SKM-1 (cell line): ENCODE measurements at regions not wholly inside any gene's neighbourhood (a gene's known extent, or its start where the extent isn't known, plus 50 kb on each side); places are given as distances from the start of the nearest gene placed in this dataset.
A peak's percentile ranks its signal among the peaks of the same experiment; 100 is the strongest.
"Not testable (repeated sequence)": the region's sequence is repeated elsewhere in the genome, so short reads cannot be mapped to it uniquely, and the experiment has no call there.

Experiments
- DNase-seq: peaks from one replicate; lab custom pipeline; 2025; ENCODE audit not compliant: unreplicated experiment; lab: John Stamatoyannopoulos, UW

DNA sequence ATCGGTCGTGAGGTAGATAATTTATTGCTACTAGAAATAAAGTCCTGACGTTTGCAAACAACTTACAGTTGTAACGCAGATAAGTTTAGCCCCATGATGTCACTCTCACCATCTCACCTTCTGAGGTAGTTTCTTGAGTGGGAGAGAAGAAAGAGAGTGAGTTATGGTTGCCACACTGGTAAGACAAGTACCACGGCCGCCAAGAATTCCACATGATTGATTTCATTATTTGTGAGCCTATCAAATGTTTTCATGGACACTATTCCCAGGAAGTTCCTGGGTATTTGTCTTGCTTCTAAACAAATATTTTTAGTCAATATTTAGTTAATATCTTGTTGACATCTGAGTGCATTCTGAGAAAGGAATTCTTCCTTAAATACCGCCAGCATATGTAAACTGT is 339.4 kb upstream of the KIAA1217 start:
- DNase-seq: no peak

GRCh38 chr10:23869996-23870395 is 338.9 kb upstream of the KIAA1217 start:
- no peak for DNase-seq

- peak; percentile 23 for DNase-seq
Measured at GRCh38 chr10:23870651-23871610, 338.0 kb upstream of the KIAA1217 start.

DNA sequence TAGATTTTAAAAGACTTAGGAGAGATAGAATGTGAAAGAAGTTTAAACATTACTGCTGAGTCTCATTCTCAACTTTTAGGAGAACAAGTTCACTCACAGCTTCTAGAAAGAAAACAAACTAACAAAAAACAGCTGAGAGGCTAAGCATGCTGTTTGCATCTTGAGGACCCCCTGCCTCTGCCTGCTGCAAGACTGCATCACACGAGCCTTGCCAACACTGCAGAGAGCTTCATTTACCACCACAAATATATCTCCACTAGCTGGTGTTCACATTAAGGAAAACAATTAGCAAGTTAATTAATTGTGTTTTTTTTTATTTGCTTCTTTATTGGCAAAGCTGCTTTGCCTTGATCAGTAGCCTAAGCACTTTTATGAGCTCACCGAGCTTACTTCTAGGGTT is 336.6 kb upstream of the KIAA1217 start:
- no peak for DNase-seq

- DNase-seq: no peak
Measured at GRCh38 chr10:23877791-23878320, 331.1 kb upstream of the KIAA1217 start.

GRCh38 chr10:23884670-23885069 is 324.3 kb upstream of the KIAA1217 start:
- no peak for DNase-seq

- DNase-seq: no peak
Measured at GRCh38 chr10:23885853-23886252, 323.1 kb upstream of the KIAA1217 start.

- no peak for DNase-seq
Measured at GRCh38 chr10:23886355-23886754, 322.6 kb upstream of the KIAA1217 start.

GRCh38 chr10:23891301-23891700 is 317.6 kb upstream of the KIAA1217 start:
- DNase-seq: no peak

- DNase-seq: no peak
Measured at GRCh38 chr10:23892296-23892695, 316.6 kb upstream of the KIAA1217 start.

- DNase-seq: no peak
Measured at GRCh38 chr10:23897267-23897666, 311.7 kb upstream of the KIAA1217 start.

DNA sequence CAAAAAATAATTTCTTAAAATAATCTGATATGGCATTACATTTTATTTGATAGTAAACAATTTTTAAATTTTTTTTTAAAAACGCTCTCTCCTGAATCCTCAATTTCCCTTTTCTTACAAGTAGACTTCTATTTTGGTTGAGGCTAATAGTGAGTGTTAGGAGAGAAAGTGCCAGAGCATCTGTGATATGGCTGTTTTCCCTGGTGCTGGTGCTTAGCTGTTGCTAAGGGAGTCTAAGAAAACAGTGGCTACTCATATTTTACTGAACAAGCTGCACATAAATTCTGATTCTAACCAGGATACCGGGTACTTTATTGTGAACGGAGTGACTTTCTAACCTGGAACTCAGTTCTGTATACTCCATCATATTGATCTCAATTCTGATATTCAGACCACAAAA is 311.1 kb upstream of the KIAA1217 start:
- no peak for DNase-seq

DNA sequence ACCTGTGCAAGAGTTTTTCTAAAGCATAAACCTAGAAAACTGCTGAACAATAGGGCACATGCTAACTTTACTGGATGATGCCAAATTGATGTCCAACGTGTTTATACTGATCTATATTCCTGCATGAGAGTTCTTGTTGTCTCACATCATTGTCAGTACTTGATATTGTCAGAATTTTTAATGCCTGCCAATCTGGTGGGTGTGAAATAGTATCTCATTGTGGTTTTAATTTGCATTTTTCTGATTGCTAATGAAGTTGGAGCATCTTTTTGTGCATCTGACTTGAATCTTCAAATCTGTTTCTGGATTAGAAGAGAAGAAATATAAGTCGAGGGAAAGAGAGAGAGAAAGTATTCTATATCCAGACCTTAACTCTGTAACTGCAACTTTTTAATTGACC is 309.8 kb upstream of the KIAA1217 start:
- no peak for DNase-seq

DNA sequence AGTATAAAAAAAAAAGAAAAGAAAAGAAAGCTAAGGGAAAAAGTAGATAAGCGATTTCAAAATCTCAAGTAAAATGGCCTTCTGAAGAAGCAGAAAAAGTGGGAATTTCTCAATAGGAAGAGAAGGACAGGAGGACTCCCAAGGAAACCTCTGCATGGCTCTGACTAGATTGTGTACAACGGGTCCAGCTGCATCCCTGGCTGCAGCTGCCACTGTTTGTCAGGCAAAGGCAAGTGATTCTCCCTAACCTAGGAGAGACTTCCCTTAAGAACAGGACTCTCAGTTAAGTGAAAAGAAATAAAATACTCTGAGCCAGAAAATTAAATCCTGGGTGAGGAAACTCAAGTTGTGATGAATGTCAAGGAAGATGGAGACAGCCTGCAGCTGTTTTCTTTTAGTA is 298.6 kb upstream of the KIAA1217 start:
- DNase-seq: no peak

DNA sequence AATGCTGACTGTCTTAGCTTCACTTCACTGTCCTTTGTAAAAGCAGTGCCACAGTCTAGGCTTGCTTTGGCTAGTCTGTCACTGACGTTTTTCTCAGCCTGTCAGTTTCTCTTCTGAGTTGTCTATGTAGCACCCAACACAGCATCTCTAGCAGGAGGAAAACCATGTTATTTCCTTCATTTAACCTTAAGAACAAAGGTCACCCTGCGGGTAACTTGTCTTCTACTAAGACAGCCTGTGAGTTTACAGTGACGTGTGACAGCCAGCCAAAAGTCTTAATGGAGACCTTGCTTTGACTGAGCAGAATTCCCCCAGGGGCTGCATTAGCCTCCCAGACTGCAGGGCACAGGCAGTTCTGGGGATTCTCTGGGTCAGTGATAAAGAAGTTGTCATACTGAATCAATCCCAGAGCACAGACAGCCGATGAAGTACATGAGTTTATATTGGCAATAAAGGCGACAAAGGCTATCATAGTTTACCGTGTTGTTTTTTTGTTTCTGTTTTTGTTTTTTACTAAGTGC is 296.0 kb upstream of the KIAA1217 start:
- no peak for DNase-seq

DNA sequence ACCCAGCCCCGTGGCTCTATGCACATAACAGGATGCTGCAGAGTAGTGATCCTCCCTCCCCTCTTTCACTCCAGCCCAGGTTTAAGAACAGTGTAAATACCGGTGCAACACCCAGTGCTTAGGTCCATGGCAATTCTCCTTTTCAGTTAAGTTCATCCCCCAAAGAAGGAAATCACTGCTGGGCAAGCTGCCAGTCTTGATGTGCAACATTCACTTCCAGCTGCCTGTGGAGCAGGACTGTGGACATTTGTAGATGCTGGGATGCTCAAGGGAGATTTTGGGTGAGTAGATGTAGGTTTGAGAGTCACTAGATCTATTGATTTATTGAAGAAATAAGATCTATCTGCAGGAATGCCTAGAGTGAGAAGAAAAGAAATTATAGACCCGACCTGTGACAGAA is 294.3 kb upstream of the KIAA1217 start:
- no peak for DNase-seq

DNA sequence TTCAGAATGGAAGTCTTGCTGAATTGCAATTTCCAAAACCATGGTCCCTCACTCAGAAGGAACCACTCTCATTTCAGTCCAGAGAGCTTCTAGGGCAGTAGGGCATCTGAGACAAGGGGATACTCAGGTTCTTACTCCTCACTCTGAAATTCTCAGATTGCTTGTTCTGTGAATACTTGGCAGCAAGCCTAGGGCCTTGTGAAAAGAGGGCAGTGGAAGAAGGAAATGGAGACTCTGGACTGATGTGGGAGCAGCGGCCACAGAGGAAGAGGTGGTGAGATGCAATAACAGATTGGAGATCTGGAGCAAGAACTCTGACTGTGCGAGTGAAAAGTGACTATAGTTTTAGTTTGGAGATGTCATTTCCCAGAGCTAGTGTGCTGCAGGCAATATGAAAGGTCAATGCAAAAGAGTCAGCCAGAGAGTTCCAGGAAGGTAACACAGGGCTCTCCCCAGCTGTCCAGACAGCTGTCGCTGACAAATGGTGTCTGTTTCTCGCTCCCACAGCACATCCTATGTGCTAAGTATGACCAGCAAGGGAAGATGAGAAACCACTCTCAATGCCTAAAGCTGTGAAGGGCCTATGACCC is 291.6 kb upstream of the KIAA1217 start:
- no peak for DNase-seq

DNA sequence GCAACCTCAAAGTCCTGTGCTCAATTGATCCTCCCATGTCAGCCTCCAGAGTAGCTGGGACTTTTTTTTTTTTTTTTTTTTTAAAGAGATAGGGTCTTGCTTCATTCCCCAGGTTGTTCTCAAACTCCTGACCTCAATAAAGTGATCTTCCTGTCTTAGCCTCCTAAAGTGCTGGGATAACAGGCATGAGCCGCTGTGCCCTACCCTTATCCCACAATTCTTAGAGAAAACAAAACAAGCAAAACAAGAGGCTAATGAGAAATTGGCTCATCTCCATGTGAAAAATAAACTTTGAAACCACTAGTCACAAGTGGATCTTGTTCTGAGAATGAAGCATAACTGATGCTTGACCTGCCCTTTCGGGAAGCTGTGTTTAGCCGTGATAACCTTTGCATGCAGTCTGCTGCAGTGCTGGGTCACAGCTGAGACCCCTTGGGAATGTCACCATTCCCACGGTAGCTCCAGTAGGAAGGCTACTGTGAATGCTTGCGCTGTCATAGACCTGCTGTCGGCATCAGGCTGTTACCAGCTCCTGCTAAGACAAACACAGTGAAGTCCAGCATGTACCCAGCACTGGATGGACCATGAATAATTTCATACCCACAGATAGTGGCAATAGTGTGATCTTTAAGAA is 290.7 kb upstream of the KIAA1217 start:
- no peak for DNase-seq

DNA sequence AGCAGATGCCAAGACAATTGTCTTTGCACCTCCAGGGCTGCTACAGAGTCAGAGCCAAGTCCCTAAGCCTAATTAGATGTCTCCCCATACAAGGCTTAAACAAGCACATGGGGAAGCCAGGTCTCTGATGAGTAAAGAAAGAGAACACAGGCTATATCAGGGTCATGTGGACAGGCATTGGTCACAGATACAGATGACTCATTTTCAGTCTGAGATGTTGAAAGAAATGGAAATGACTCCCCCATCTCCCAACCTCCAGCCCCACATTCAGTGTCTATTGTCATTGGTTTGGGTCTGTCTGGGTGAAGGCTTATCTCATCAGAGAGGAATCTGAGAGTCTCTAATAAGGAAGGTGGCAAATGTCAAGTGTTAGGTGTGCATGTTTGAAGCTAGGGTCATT is 290.1 kb upstream of the KIAA1217 start:
- DNase-seq: no peak

GRCh38 chr10:23927576-23928325 is 281.2 kb upstream of the KIAA1217 start:
- no peak for DNase-seq

GRCh38 chr10:23934023-23934422 is 274.9 kb upstream of the KIAA1217 start:
- DNase-seq: not testable (repeated sequence)
